Erythroblast (primary cell): ENCODE measurements at regions not wholly inside any gene's neighbourhood (a gene's known extent, or its start where the extent isn't known, plus 50 kb on each side); places are given as distances from the start of the nearest gene placed in this dataset.
"Not testable (repeated sequence)": the region's sequence is repeated elsewhere in the genome, so short reads cannot be mapped to it uniquely, and the experiment has no call there.

Experiments
- DNase-seq, 2 experiments: peaks; one replicate each; lab custom pipeline; 2025; lab: John Stamatoyannopoulos, UW
- GATA1 ChIP-seq: IDR thresholded peaks from 2 replicates; pipeline ENCODE4 v1.6.1; 2011; ENCODE audit warnings: low read depth, mild to moderate bottlenecking, control low read depth, low read length, moderate library complexity
- POLR2A ChIP-seq: IDR thresholded peaks from 2 replicates; pipeline ENCODE4 v1.6.1; 2011; ENCODE audit warnings: mild to moderate bottlenecking, low read length

DNA sequence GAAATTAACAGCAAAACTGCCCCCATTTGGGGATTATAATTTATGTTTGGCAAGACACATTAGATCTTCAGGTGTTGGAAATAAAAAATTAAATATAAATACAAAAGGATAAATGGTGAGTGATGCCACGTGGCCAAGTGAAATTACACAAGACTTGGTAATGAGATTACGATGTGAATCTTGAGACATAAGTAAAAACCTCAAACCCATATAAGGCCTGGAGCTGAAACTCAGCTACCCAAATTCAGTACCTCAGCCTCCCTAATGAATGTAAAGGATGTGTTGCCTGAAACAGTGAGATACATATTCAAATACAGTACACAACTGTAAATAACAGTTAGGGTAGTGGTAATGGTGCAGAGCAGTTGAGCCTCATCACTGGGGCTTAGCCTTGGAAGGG, 1146.6 kb downstream of the OTOL1 start:
- no peak for TF ChIP-seq GATA1
- TF ChIP-seq POLR2A: no peak

GRCh38 chr3:162647321-162647720, 1150.7 kb downstream of the OTOL1 start:
- DNase-seq: no peak
- TF ChIP-seq GATA1: no peak
- no peak for TF ChIP-seq POLR2A

More for the DNA sequence above, 1146.6 kb downstream of the OTOL1 start:
- no peak for DNase-seq

- no peak for TF ChIP-seq GATA1
- no peak for TF ChIP-seq POLR2A
- no peak for DNase-seq
Measured at GRCh38 chr3:162658003-162658402, 1161.4 kb downstream of the OTOL1 start.

- no peak for TF ChIP-seq POLR2A
- no peak for DNase-seq
Measured at GRCh38 chr3:162665684-162666391, 1169.2 kb downstream of the OTOL1 start.

GRCh38 chr3:162666835-162667234, 1170.2 kb downstream of the OTOL1 start:
- TF ChIP-seq GATA1: no peak
- no peak for TF ChIP-seq POLR2A

GRCh38 chr3:162670181-162670580, 1173.6 kb downstream of the OTOL1 start:
- no peak for DNase-seq
- no peak for TF ChIP-seq POLR2A
- TF ChIP-seq GATA1: no peak

More at GRCh38 chr3:162666835-162667234, 1170.2 kb downstream of the OTOL1 start:
- no peak for DNase-seq

DNA sequence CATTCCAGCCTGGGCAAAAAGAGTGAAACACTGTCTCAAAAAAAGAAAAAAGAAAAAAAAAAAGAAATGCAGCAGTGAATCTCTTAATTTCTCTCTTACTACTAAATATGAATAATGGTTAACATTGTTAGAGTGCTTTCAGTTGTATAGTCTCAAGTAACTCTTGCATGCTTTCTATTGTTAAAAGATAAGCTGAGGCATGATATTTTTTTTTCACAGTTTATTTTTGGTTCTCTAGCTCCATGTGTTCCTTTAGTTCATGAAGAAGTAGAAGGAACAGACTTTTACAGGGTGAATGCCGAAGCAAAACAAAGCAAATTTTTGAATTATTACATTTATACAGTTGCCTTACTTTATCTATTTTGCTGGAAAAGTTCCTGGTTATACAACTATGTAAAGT, 1180.9 kb downstream of the OTOL1 start:
- no peak for DNase-seq
- TF ChIP-seq POLR2A (no peak), GATA1 (no peak)

GRCh38 chr3:162678941-162679340, 1182.3 kb downstream of the OTOL1 start:
- TF ChIP-seq GATA1: no peak
- TF ChIP-seq POLR2A: no peak
- DNase-seq: no peak

DNA sequence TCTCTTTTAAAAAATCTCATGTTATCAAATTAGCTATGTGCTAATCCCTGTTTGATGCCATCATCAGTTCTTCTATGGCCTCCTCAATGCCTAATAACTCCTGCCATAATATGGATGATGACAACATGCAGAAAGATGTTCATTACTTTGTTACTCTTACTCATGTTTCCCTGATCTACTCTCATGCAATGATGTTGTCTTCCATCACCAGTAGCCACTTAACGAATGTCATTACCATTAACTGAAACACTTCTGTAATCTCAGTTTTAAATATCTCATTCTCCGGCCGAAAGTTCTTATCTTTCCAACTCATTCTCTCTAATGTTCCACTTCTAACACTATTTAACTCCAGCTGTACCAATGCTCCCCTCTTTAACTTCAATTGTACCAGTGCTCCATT, 1187.7 kb downstream of the OTOL1 start:
- TF ChIP-seq POLR2A: no peak
- no peak for TF ChIP-seq GATA1

DNA sequence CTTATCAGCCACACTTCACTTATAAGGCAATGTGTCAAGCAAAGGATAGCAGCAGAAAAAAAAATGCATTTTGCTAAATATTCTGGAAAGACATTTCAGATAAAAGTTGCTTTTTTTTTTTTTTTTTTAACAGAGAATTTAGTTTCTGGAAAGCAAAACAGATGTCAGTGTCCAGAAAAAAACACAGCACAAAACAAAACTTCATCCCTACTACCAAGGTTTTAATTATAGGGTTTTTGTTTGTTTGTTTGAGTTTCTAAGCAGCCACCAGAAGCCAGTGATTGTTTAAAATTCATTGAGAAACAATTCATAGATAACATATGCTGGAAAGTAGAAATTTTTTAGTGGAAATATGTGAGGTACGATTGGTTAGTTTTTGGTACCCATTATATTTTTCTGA, 1202.7 kb downstream of the OTOL1 start:
- TF ChIP-seq GATA1 (no peak), POLR2A (no peak)
- DNase-seq: no peak

More for the DNA sequence above, 1187.7 kb downstream of the OTOL1 start:
- no peak for DNase-seq

GRCh38 chr3:162701211-162701610, 1204.6 kb downstream of the OTOL1 start:
- no peak for DNase-seq
- TF ChIP-seq GATA1: no peak
- no peak for TF ChIP-seq POLR2A

DNA sequence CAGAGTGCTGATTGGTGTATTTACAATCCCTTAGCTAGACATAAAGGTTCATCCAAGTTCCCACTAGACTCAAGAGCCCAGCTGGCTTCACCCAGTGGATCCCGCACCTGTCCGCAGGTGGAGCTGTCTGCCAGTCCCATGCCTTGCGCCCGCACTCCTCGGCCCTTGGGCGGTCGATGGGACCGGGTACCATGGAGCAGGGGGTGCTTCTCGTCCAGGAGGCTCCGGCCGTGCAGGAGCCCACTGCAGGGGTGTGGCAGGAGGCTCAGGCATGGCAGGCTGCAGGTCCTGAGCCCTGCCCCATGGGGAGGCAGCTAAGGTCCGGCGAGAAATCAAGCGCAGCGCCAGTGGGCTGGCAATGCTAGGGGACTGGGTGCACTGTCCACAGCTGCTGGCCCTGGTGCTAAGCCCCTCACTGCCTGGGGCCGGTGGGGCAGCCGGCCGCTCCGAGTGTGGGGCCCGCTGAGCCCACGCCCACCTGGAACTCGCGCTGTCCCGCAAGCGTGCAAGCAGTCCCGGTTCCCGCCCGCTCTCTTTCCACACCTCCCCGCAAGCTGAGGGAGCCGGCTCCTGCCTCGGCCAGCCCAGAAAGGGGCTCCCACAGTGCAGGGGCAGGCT, 1206.3 kb downstream of the OTOL1 start:
- TF ChIP-seq GATA1 (no peak), POLR2A (no peak)
- no peak for DNase-seq

DNA sequence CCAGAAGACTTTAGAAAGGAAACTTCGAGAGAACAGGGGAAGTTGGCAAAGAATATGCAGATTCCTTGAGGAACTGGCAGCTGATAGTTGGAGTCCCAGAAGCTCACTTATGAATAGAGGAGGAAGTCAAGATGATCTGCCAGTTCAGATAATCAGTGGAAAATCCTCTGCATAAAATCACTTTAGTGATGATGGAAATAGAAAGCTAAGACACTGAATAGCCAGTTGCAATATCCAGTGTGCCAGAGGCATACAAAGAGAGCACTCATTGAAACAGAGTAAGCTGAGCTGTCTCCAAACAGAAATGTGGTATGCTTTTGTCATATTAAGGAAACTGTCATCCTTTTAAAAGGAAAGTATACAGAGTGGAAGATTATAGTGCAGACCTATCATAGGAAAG, 1207.6 kb downstream of the OTOL1 start:
- no peak for DNase-seq
- TF ChIP-seq POLR2A (no peak), GATA1 (no peak)

- no peak for DNase-seq
- TF ChIP-seq GATA1 (no peak), POLR2A (no peak)
Measured at GRCh38 chr3:162704799-162705385, 1208.3 kb downstream of the OTOL1 start.

DNA sequence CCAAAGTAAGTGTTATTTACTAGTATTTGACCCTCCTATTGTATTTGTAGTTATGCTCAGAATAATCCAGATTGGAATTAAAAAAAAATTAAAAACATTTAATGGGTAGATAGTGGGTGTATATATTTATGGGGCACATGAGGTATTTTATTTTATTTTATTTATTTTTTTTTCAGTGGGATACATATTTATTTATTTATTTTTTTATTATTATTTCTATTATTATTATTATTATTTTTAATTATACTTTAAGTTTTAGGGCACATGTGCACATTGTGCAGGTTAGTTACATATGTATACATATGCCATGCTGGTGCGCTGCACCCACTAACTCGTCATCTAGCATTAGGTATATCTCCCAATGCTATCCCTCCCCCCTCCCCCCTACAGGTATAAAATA, 1211.8 kb downstream of the OTOL1 start:
- not testable (repeated sequence) for DNase-seq

- not testable (repeated sequence) for DNase-seq
Measured at GRCh38 chr3:162708942-162709706, 1212.5 kb downstream of the OTOL1 start.
